H1 (cell line): ENCODE measurements at regions not wholly inside any gene's neighbourhood (a gene's known extent, or its start where the extent isn't known, plus 50 kb on each side); places are given as distances from the start of the nearest gene placed in this dataset.

ENCODE experiments used
- CTCF ChIA-PET: fragments of 300-600 bp; sonication (Branson Sonifier 250); formaldehyde crosslinking; loops from one replicate; lab custom pipeline; 2021; ENCODE audit not compliant: partially characterized antibody; lab: Charles Lee
- POLR2A ChIA-PET: fragments of 300-600 bp; sonication (Branson Sonifier 250); formaldehyde crosslinking; loops from one replicate; lab custom pipeline; 2021; ENCODE audit warnings: inconsistent platforms; ENCODE audit not compliant: partially characterized antibody; lab: Charles Lee
- DNase-seq, 2 experiments: peaks; one replicate each; pipeline versions ENCODE4 v3.0.0 to v3.0.0-alpha.2; 2010 to 2022; ENCODE audit warnings: low spot score in 2 of 2, low read depth in 1 of 2, mixed read lengths in 1 of 2
- FAIRE-seq: peaks from 2 replicates; lab custom pipeline; 2011; peaks lifted over from hg19 to GRCh38; lab: Jason Lieb, UNC
- H2AFZ ChIP-seq: 2 replicates; pipeline ENCODE4 v1.8.1; 2012; ENCODE audit warnings: low read length, inconsistent platforms
- H2AK5ac ChIP-seq: 2 replicates; pipeline ENCODE4 v1.6.1; 2013; ENCODE audit warnings: low read depth, low read length
- H2BK120ac ChIP-seq: replicated peaks from 2 replicates; pipeline ENCODE3; 2013; ENCODE audit warnings: low read depth, low read length, inconsistent platforms
- H2BK12ac ChIP-seq: 2 replicates; pipeline ENCODE4 v1.6.1; 2013; ENCODE audit warnings: low read depth, low read length
- H2BK15ac ChIP-seq: 2 replicates; pipeline ENCODE4 v1.6.1; 2013; ENCODE audit warnings: low read length
- H2BK20ac ChIP-seq: 2 replicates; pipeline ENCODE4 v1.6.1; 2013; ENCODE audit warnings: low read length
- H2BK5ac ChIP-seq: 2 replicates; pipeline ENCODE4 v1.6.1; 2013; ENCODE audit warnings: low read depth, low read length
- H3K14ac ChIP-seq: 2 replicates; pipeline ENCODE4 v1.6.1; 2013; ENCODE audit warnings: inconsistent platforms; ENCODE audit not compliant: insufficient read length
- H3K18ac ChIP-seq: 2 replicates; pipeline ENCODE4 v1.6.1; 2013; ENCODE audit warnings: low read length; ENCODE audit errors: extremely low read depth
- H3K23ac ChIP-seq: 2 replicates; pipeline ENCODE4 v1.6.1; 2013; ENCODE audit warnings: inconsistent platforms; ENCODE audit not compliant: insufficient read length
- H3K23me2 ChIP-seq: 2 replicates; pipeline ENCODE4 v1.6.1; 2013; ENCODE audit warnings: low read depth, low read length
- H3K27ac ChIP-seq: 2 replicates; pipeline ENCODE4 v1.6.1; 2011; ENCODE audit warnings: low read depth, low read length, inconsistent platforms
- H3K27me3 ChIP-seq, 4 experiments: replicated peaks in 1 of 4; 1 replicate in 1 of 4; 2 replicates in 3 of 4; pipeline versions ENCODE4 v1.6.1 to v1.8.1; 2011 to 2013; ENCODE audit warnings: low read length in 3 of 4, mild to moderate bottlenecking in 3 of 4, inconsistent platforms in 2 of 4, mixed read lengths in 2 of 4, moderate library complexity in 1 of 4; ENCODE audit not compliant: control insufficient read depth in 3 of 4, insufficient read depth in 3 of 4; ENCODE audit errors: extremely low read depth in 1 of 4
- H3K36me3 ChIP-seq, 4 experiments: 2 replicates each; pipeline versions ENCODE4 v1.6.1 to v1.8.1; 2011 to 2013; ENCODE audit warnings: mild to moderate bottlenecking in 4 of 4, low read length in 3 of 4, moderate library complexity in 2 of 4, control low read depth in 1 of 4, inconsistent platforms in 1 of 4; ENCODE audit not compliant: insufficient read depth in 4 of 4, control insufficient read depth in 2 of 4
- H3K4ac ChIP-seq: replicated peaks from 2 replicates; pipeline ENCODE3; 2013; ENCODE audit warnings: low read length, low read depth, mixed read lengths, inconsistent platforms; ENCODE audit not compliant: insufficient read length
- H3K4me1 ChIP-seq, 4 experiments: replicated peaks in 1 of 4; 1 replicate in 1 of 4; 2 replicates in 3 of 4; pipeline versions ENCODE4 v1.6.1 to v1.8.1; 2011 to 2013; ENCODE audit warnings: low read length in 3 of 4, inconsistent platforms in 2 of 4, mixed read lengths in 1 of 4; ENCODE audit not compliant: insufficient read depth in 4 of 4, control insufficient read depth in 3 of 4
- H3K4me2 ChIP-seq, 2 experiments: 2 replicates each; pipeline versions ENCODE4 v1.6.1 to v1.8.1; 2011 to 2013; ENCODE audit warnings: low read depth in 2 of 2, low read length in 2 of 2, control low read depth in 1 of 2, inconsistent platforms in 1 of 2, mild to moderate bottlenecking in 1 of 2; ENCODE audit not compliant: insufficient read depth in 1 of 2
- H3K4me3 ChIP-seq, 4 experiments: fragments of 200-600, 300-600 bp in 1 of 4; sonication (generic), shearing (Covaris generic), sonication (Bioruptor Twin) in 1 of 4; 2 replicates each; pipeline versions ENCODE4 v1.5.1 to v1.8.1; 2011 to 2016; ENCODE audit warnings: low read length in 4 of 4, low read depth in 3 of 4, control low read depth in 2 of 4, inconsistent platforms in 2 of 4, mild to moderate bottlenecking in 2 of 4, mixed read lengths in 1 of 4, moderate library complexity in 1 of 4; ENCODE audit not compliant: insufficient read depth in 2 of 4; ENCODE audit errors: extremely low read depth in 1 of 4
- H3K56ac ChIP-seq: replicated peaks from 2 replicates; pipeline ENCODE3; 2013; ENCODE audit warnings: low read depth, mild to moderate bottlenecking, mixed read lengths, low read length, inconsistent platforms; ENCODE audit not compliant: insufficient read length
- H3K79me1 ChIP-seq: 2 replicates; pipeline ENCODE4 v1.6.1; 2013; ENCODE audit warnings: low read depth, low read length, control low read depth
- H3K79me2 ChIP-seq, 2 experiments: 2 replicates each; pipeline versions ENCODE4 v1.6.1 to v1.8.1; 2012 to 2013; ENCODE audit warnings: low read length in 2 of 2, mild to moderate bottlenecking in 2 of 2, inconsistent platforms in 1 of 2; ENCODE audit not compliant: insufficient read depth in 2 of 2, control insufficient read depth in 1 of 2
- H3K9ac ChIP-seq, 4 experiments: replicated peaks in 1 of 4; 1 replicate in 1 of 4; 2 replicates in 3 of 4; pipeline versions ENCODE4 v1.6.1 to v1.8.1; 2011 to 2013; ENCODE audit warnings: low read depth in 3 of 4, low read length in 3 of 4, control low read depth in 2 of 4, mild to moderate bottlenecking in 2 of 4, moderate library complexity in 2 of 4, inconsistent platforms in 1 of 4; ENCODE audit errors: extremely low read depth in 1 of 4
- H3K9me3 ChIP-seq, 2 experiments: 2 replicates each; pipeline versions ENCODE4 v1.6.1 to v1.8.1; 2012 to 2013; ENCODE audit warnings: mild to moderate bottlenecking in 2 of 2, moderate library complexity in 2 of 2, control low read depth in 1 of 2, inconsistent platforms in 1 of 2, low read depth in 1 of 2, low read length in 1 of 2, mixed read lengths in 1 of 2; ENCODE audit not compliant: insufficient read depth in 2 of 2
- H4K20me1 ChIP-seq, 2 experiments: replicated peaks in 1 of 2; 2 replicates each; pipeline versions ENCODE3 to v1.8.1; 2011 to 2013; ENCODE audit warnings: inconsistent platforms in 2 of 2, low read length in 2 of 2, mild to moderate bottlenecking in 1 of 2; ENCODE audit not compliant: insufficient read depth in 2 of 2, control insufficient read depth in 1 of 2
- H4K5ac ChIP-seq: 2 replicates; pipeline ENCODE4 v1.6.1; 2013; ENCODE audit warnings: low read length, low read depth, mixed read lengths, inconsistent platforms; ENCODE audit not compliant: insufficient read length
- H4K8ac ChIP-seq: 2 replicates; pipeline ENCODE4 v1.8.0; 2013; ENCODE audit warnings: mild to moderate bottlenecking, moderate library complexity, low read length, inconsistent platforms; ENCODE audit not compliant: insufficient read depth; ENCODE audit errors: extremely low read depth
- H4K91ac ChIP-seq: replicated peaks from 2 replicates; pipeline ENCODE3; 2013; ENCODE audit warnings: low read length, mixed read lengths, inconsistent platforms; ENCODE audit not compliant: insufficient read length
- CBX8 ChIP-seq: fragments of 300-800, 300-1000 bp; sonication (generic); IDR thresholded peaks from 2 replicates; pipeline ENCODE4 v1.7.1; 2016; ENCODE audit warnings: low read depth, low read length, borderline replicate concordance
- WGBS, 2 experiments: shearing (Covaris generic) in 1 of 2; methylation state at CpG; one replicate each; pipeline versions ENCODE4 v1.1.6 to v1.1.7; 2013 to 2015; ENCODE audit warnings: low lambda C conversion rate in 2 of 2, mixed read lengths in 2 of 2, inconsistent platforms in 1 of 2, low coverage in 1 of 2, missing lambda C conversion rate in 1 of 2; ENCODE audit not compliant: insufficient replicate concordance in 2 of 2, insufficient coverage in 1 of 2, insufficient read length in 1 of 2; ENCODE audit errors: extremely low coverage in 1 of 2, missing lambda C conversion rate in 1 of 2; 5-methylcytosine and 5-hydroxymethylcytosine counted together

DNA sequence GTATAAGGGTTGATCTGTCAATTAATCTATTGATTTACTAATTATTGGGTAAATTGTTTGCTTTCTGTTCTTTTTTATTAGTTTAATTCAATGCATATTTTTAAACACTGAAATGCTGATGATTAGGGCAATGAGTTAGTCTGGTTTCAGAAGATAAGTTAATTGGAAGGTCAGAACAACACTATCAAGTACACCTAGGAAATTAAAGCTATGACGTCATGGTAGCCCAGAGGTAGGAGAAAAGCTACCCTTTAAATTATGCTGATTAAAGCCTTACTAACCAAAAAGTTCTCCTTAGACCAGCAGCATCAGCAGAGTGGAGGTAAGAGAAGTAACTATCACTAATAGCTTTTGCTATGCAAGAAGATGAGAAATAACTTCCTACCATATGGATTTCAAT lies 770.4 kb upstream of the ARPP21 start:
- Histone ChIP-seq H3K9ac (no peak overlapping the region), H4K91ac (no peak overlapping the region), H2BK15ac (no peak overlapping the region), H3K36me3 (no peaks in the 10 kb centered on the region), H3K14ac (no peak overlapping the region), H3K23me2 (no peaks in the 10 kb centered on the region), H4K5ac (no peak overlapping the region), H3K4me2 (no peak overlapping the region), H2BK12ac (no peak overlapping the region), H3K79me2 (no peaks in the 10 kb centered on the region), H3K27ac (no peak overlapping the region), H2AFZ (no peak overlapping the region), H3K56ac (no peak overlapping the region), H3K4me3 (no peak overlapping the region), H4K8ac (no peak overlapping the region), H3K79me1 (no peaks in the 10 kb centered on the region), H3K18ac (no peak overlapping the region), H3K23ac (no peak overlapping the region), H3K27me3 (no peaks in the 10 kb centered on the region), H3K9me3 (no peaks in the 10 kb centered on the region), H2BK5ac (no peak overlapping the region), H4K20me1 (no peaks in the 10 kb centered on the region), H2BK120ac (no peak overlapping the region), H2AK5ac (no peak overlapping the region), H3K4ac (no peak overlapping the region), H2BK20ac (no peak overlapping the region), H3K4me1 (peaks cover 5 to 8% (median 7%) of the 10 kb centered on the region in 4 experiments; a peak in 6 of 7 replicates)
- POLR2A ChIA-PET, result no interaction called here
- WGBS, 2 experiments, result 85% methylated on average over 1 of the region's 1 CpG; no CpG with 5 or more reads in 1 of the 2 experiments
- CTCF ChIA-PET, result interaction anchor here (1.0 kb wide), 1 partner anchor 30 kb away, joined by 4 read pairs; no protein-coding TSS in a partner anchor
- no peak for TF ChIP-seq CBX8
- DNase-seq (no peak), FAIRE-seq (no peak)
